Ectodermal cell (in vitro differentiated cells): ENCODE measurements at regions not wholly inside any gene's neighbourhood (a gene's known extent, or its start where the extent isn't known, plus 50 kb on each side); places are given as distances from the start of the nearest gene placed in this dataset.
A peak's percentile ranks its signal among the peaks of the same experiment; 100 is the strongest.

ENCODE experiments used
- H3K27ac ChIP-seq: 2 replicates; pipeline ENCODE4 v1.7.0; 2013; ENCODE audit warnings: mild to moderate bottlenecking, low read depth, low read length; ENCODE audit not compliant: insufficient read depth, poor library complexity, severe bottlenecking
- H3K27me3 ChIP-seq: 2 replicates; pipeline ENCODE4 v1.7.0; 2013; ENCODE audit warnings: mild to moderate bottlenecking, low read length; ENCODE audit not compliant: insufficient read depth, control insufficient read depth, poor library complexity, severe bottlenecking
- H3K36me3 ChIP-seq: one replicate; pipeline ENCODE4 v1.7.0; 2013; ENCODE audit warnings: low read length; ENCODE audit not compliant: control insufficient read depth, insufficient read depth
- H3K4me1 ChIP-seq: one replicate; pipeline ENCODE4 v1.7.0; 2013; ENCODE audit warnings: low read length; ENCODE audit not compliant: control insufficient read depth, insufficient read depth
- H3K4me3 ChIP-seq: 2 replicates; pipeline ENCODE4 v1.7.0; 2013; ENCODE audit warnings: low read depth, low read length, control low read depth; ENCODE audit not compliant: insufficient read depth
- H3K9me3 ChIP-seq: 2 replicates; pipeline ENCODE4 v1.7.0; 2013; ENCODE audit warnings: mild to moderate bottlenecking, low read length, moderate library complexity; ENCODE audit not compliant: control insufficient read depth
- WGBS, 2 experiments: methylation state at CpG; one replicate each; pipeline ENCODE4 v1.1.7; 2013; ENCODE audit warnings: missing lambda C conversion rate in 2 of 2; 5-methylcytosine and 5-hydroxymethylcytosine counted together

- H3K27ac ChIP-seq = no peak overlapping the region
- WGBS, 2 experiments = 79 to 82% methylated on average over 6 of the region's 6 CpGs
- H3K36me3 ChIP-seq = no peaks in the 10 kb centered on the region
- no peaks in the 10 kb centered on the region for H3K9me3 ChIP-seq
- H3K4me1 ChIP-seq = no peaks in the 10 kb centered on the region
- no peak overlapping the region for H3K4me3 ChIP-seq
- H3K27me3 ChIP-seq = no peaks in the 10 kb centered on the region
Observed at GRCh38 chr10:44301781-44302355, 83.0 kb downstream of the CXCL12 start.

GRCh38 chr10:44300666-44301649 lies 83.9 kb downstream of the CXCL12 start:
- Histone ChIP-seq H3K9me3 (no peaks in the 10 kb centered on the region), H3K27ac (no peak overlapping the region), H3K36me3 (no peaks in the 10 kb centered on the region), H3K4me3 (no peak overlapping the region), H3K27me3 (no peaks in the 10 kb centered on the region), H3K4me1 (no peaks in the 10 kb centered on the region)
- 90% methylated on average over 7 of the region's 7 CpGs for WGBS, 2 experiments

DNA sequence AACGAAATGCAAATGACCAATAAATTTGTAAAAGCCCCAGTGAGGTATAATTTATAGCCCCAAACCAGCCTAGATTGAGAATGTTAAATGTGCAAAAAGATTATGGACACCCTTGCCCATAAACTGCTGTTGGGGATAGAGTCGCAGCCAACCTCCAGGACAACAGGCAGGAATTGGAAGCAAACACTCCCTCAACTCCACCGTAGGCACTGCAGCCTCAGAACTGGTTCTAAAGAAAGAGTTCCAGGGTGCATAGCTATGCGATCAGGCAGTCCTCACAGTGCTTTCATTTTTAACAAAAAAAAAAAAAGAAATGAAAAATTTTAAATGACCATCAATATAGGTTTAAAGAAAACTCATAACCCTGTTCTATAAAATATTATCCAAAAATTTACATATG lies 86.2 kb downstream of the CXCL12 start:
- Histone ChIP-seq H3K4me1 (no peaks in the 10 kb centered on the region), H3K27ac (no peak overlapping the region), H3K36me3 (no peaks in the 10 kb centered on the region), H3K4me3 (no peak overlapping the region), H3K9me3 (no peaks in the 10 kb centered on the region), H3K27me3 (peaks cover 6% of the 10 kb centered on the region)
- 37 to 39% methylated on average over 3 to 4 of the region's 4 CpGs for WGBS, 2 experiments

DNA sequence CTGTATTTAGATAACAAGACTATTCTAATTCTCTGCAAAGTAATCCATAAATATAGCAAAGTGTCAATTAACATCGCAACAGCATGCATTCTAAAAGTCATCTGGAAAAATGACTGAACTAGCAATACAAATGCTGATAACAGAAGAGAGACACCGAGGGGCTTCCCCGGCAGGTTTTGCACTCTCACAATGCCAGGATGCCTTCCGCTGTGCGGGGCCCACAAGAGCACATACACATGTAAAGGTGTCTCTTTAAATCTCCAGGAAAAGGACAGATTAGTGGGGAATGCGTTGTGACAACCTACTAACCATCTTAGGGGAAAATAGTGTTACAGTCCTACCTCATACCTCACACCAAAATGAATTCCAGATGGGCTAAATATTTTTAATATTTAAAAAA lies 86.9 kb downstream of the CXCL12 start:
- 16 to 22% methylated on average over 5 of the region's 6 CpGs for WGBS, 2 experiments
- no peaks in the 10 kb centered on the region for H3K36me3 ChIP-seq
- H3K9me3 ChIP-seq = no peaks in the 10 kb centered on the region
- H3K4me1 ChIP-seq = no peaks in the 10 kb centered on the region
- H3K4me3 ChIP-seq = no peak overlapping the region
- H3K27me3 ChIP-seq = peaks cover 12% of the 10 kb centered on the region
- no peak overlapping the region for H3K27ac ChIP-seq

- WGBS, 2 experiments = 69% methylated on average over 3 of the region's 3 CpGs
Observed at GRCh38 chr10:44295644-44296241, 89.2 kb downstream of the CXCL12 start.

GRCh38 chr10:44294726-44295412 lies 90.0 kb downstream of the CXCL12 start:
- no peaks in the 10 kb centered on the region for H3K9me3 ChIP-seq
- no peaks in the 10 kb centered on the region for H3K36me3 ChIP-seq
- H3K27me3 ChIP-seq = peaks cover 12% of the 10 kb centered on the region
- 92 to 93% methylated on average over 9 of the region's 9 CpGs for WGBS, 2 experiments
- no peaks in the 10 kb centered on the region for H3K4me1 ChIP-seq
- no peak overlapping the region for H3K4me3 ChIP-seq
- H3K27ac ChIP-seq = no peak overlapping the region

More at GRCh38 chr10:44295644-44296241, 89.2 kb downstream of the CXCL12 start:
- no peak overlapping the region for H3K27ac ChIP-seq
- no peak overlapping the region for H3K4me3 ChIP-seq
- peaks cover 12% of the 10 kb centered on the region for H3K27me3 ChIP-seq
- no peaks in the 10 kb centered on the region for H3K36me3 ChIP-seq
- H3K4me1 ChIP-seq = no peaks in the 10 kb centered on the region
- no peaks in the 10 kb centered on the region for H3K9me3 ChIP-seq

DNA sequence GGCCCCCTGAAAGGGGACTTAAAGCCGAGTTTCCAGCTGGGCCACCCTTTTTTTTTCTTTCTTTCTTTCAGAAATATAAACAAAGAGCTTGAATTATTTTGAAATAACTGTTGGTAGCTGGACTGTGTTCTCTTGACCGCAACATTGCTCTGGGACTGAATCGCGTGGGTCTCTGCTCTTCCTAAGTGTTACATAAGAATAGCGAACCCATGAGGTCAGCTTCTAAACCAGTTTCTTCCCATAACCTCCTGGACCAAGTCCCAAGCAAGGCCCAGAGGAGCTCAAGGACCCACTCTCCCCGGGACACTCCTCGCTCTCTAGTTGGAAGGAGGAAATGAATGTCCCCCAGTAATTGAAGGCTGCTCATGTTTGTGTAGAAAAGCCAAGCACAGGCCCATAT lies 91.1 kb downstream of the CXCL12 start:
- H3K27me3 ChIP-seq = peaks cover 12% of the 10 kb centered on the region
- 69 to 70% methylated on average over 6 to 7 of the region's 7 CpGs for WGBS, 2 experiments
- no peak overlapping the region for H3K4me3 ChIP-seq
- H3K4me1 ChIP-seq = no peaks in the 10 kb centered on the region
- H3K9me3 ChIP-seq = no peaks in the 10 kb centered on the region
- no peak overlapping the region for H3K27ac ChIP-seq
- no peaks in the 10 kb centered on the region for H3K36me3 ChIP-seq

DNA sequence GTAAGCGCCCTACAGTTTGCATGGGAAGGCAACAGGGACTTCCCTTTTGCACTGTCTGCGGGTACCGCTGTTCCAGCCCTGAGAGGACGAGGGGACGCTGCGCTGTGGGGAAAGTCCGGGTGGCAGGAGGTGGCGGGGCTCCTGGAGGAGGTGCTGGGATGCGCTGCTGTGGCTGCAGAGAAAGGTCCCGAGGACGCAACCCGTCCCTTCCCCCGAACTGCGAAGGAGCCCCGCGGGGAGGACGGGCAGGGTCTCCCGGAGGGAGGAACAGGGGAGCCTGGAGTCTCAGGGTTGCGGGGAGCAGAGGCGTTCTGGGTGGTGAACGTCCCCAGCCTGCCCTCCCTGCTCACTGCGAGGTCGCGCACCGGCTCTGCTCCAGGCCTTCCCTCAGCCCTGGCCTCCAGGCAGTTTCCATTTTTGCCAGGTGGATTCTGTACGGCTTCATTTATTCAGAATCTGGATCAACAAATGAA lies 91.6 kb downstream of the CXCL12 start:
- H3K27me3 ChIP-seq = peaks cover 12% of the 10 kb centered on the region
- H3K4me1 ChIP-seq = no peaks in the 10 kb centered on the region
- H3K9me3 ChIP-seq = no peaks in the 10 kb centered on the region
- H3K36me3 ChIP-seq = no peaks in the 10 kb centered on the region
- WGBS, 2 experiments = 45 to 47% methylated on average over 26 of the region's 26 CpGs
- H3K27ac ChIP-seq = no peak overlapping the region
- no peak overlapping the region for H3K4me3 ChIP-seq

GRCh38 chr10:44292390-44293002 lies 92.4 kb downstream of the CXCL12 start:
- peak overlapping the region; percentile 22 for H3K4me3 ChIP-seq
- no peaks in the 10 kb centered on the region for H3K36me3 ChIP-seq
- H3K27me3 ChIP-seq = peaks cover 12% of the 10 kb centered on the region
- H3K4me1 ChIP-seq = no peaks in the 10 kb centered on the region
- H3K27ac ChIP-seq = no peak overlapping the region
- 35 to 41% methylated on average over 25 to 30 of the region's 35 CpGs for WGBS, 2 experiments
- no peaks in the 10 kb centered on the region for H3K9me3 ChIP-seq
